HG03064 (cell line): ENCODE measurements at regions not wholly inside any gene's neighbourhood (a gene's known extent, or its start where the extent isn't known, plus 50 kb on each side); places are given as distances from the start of the nearest gene placed in this dataset.
"Not testable (repeated sequence)": the region's sequence is repeated elsewhere in the genome, so short reads cannot be mapped to it uniquely, and the experiment has no call there.

Source experiments
- ATAC-seq: cut with Tn5 transposase; IDR thresholded peaks from one replicate; pipeline ENCODE4 v1.9.1; 2021; ENCODE audit warnings: low read depth; ENCODE audit not compliant: unreplicated experiment

GRCh38 chr7:6937746-6938145, 111.7 kb upstream of the CCZ1B start:
- not testable (repeated sequence) for ATAC-seq

GRCh38 chr7:6938284-6938683, 112.2 kb upstream of the CCZ1B start:
- ATAC-seq: not testable (repeated sequence)

DNA sequence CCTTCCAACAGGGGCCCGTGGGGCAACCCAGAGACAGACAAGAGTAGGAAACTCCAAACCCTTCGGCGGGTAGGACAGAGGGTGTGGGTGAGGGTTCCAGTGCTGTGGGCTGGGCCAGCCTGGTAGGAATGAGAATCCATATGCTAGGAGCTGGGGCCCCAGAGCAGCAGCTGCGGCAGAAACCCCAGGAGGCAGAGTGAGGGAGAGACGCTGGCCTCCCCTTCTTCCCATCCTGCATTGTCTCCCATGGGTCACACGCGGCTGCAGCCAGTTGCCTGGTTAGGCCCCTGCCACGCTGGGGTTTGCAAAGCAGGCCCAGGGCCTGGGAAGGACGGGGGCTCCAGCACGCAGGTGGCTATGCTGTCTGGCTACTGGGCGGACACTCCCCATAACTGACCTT, 113.1 kb upstream of the CCZ1B start:
- ATAC-seq: not testable (repeated sequence)

DNA sequence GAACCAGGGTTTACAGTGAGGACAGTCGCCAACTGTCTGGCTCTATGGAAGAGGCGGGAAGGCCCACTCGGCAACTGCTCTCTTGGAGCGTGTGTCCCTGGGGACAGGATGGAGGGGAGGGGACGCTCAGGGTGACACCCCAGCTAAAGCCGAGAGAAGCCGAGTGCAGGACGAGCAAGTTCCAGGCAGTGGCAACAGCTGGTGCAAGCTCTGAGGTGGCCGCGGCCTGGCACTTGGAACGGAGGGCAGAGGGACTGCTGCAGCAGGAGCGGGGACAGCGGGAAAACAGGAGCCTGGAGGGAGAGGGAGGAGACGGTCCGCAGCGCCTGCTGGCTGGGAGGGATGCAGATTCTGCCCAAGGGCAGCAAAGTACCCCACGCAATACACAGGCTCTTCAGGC, 113.8 kb upstream of the CCZ1B start:
- not testable (repeated sequence) for ATAC-seq

- ATAC-seq: not testable (repeated sequence)
Measured at GRCh38 chr7:6946873-6947272, 120.8 kb upstream of the CCZ1B start.

GRCh38 chr7:6950231-6950630, 124.2 kb upstream of the CCZ1B start:
- not testable (repeated sequence) for ATAC-seq

GRCh38 chr7:6951553-6951952, 125.5 kb upstream of the CCZ1B start:
- not testable (repeated sequence) for ATAC-seq

DNA sequence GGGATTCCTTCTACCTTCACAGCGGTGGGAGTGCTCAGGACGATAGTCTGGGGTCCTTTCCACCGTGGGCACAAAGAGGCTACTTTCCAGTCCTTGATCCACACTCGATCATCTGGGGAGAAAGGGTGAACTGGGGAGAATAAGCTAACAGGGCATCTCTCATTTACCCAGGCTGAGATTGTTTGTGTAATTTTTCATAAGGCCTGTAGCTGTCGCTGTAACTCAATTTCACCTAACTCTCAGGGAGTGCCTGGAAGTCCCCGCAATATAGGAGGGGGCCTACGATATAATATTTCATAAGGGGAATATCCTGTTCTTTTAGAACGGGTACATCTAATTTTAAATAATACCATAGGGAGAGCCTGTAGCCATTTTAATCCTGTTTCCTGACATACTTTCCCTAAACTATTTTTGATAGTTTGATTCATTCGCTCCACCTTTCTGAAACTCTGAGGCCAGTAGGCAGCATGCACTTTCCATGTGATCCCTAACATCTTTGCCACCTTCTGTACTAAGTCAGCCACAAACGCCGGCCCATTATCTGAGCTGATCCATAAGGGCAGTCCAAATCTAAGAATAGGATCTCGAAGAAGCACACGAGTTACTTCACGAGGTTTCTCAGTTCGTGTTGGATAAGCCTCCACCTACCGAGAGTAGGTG, 127.2 kb upstream of the CCZ1B start:
- ATAC-seq: not testable (repeated sequence)

- ATAC-seq: not testable (repeated sequence)
Measured at GRCh38 chr7:6953798-6954181, 127.7 kb upstream of the CCZ1B start.

DNA sequence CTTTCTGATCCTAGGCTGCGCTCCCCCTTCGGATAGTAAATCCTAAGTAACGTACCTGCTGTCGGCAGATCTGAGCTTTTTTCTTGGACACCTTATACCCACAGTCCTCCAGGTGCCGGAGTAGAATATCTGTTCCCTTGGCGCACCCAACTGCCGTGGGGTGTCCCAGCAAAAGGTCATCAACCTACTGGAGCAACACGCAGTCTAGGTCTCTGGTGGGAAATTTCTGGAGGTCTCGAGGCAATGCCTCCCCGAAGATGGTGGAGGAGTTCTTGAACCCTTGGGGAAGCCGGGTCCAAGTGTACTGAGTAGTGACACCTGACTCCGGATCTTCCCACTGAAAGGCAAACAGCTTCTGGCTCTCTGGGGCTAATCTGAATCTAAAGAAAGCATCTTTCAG, 129.3 kb upstream of the CCZ1B start:
- not testable (repeated sequence) for ATAC-seq

DNA sequence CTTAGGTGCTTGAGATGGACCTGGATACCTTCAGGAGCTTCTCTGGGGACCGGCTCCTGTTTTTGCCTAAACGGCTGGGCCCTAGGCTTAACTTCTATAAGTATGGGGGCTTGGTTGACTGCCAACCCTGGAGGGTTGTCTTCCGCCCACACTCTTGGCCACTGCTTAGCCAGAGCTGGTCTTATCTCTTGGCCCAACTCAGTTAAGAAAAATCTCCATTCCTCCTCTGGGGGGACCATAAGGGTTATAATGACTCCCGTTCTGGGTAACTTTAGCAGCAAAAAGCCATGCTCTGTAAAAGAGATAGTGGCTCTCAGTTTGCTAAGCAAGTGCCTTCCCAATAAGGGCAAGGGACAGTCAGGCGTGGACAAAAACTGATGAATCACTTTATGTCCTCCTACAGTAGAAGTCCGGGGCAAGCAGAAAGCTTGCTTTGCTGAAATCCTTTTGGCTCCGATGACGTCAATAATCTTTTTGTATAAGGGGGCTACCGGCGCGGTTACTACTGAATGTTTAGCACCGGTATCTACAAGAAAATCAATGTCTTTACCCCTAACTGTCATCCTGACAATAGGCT, 130.0 kb upstream of the CCZ1B start:
- ATAC-seq: not testable (repeated sequence)

- ATAC-seq: not testable (repeated sequence)
Measured at GRCh38 chr7:6958371-6958770, 132.3 kb upstream of the CCZ1B start.

GRCh38 chr7:6959942-6960341, 133.9 kb upstream of the CCZ1B start:
- ATAC-seq: not testable (repeated sequence)

GRCh38 chr7:6962871-6963270, 136.8 kb upstream of the CCZ1B start:
- ATAC-seq: not testable (repeated sequence)

DNA sequence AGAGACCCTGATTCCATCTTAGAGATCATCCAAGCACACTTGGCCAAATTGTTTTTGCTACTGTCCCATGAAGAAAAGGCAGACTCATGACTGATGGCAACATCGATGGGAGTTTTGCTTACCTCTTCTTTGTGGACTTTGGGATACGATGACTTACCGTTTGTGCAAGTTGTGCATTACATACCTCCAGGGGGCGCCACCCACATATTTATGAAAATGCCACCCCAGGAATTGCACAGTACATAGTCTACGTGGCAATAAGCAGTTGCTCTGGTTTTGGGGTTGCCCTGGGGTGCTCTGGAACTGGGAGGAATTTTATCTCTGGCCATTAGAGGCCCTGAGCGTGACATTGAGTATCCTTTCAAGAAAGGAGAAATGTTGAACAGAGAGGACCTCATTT, 139.0 kb upstream of the CCZ1B start:
- ATAC-seq: not testable (repeated sequence)

- not testable (repeated sequence) for ATAC-seq
Measured at GRCh38 chr7:6970180-6970579, 144.1 kb upstream of the CCZ1B start.

DNA sequence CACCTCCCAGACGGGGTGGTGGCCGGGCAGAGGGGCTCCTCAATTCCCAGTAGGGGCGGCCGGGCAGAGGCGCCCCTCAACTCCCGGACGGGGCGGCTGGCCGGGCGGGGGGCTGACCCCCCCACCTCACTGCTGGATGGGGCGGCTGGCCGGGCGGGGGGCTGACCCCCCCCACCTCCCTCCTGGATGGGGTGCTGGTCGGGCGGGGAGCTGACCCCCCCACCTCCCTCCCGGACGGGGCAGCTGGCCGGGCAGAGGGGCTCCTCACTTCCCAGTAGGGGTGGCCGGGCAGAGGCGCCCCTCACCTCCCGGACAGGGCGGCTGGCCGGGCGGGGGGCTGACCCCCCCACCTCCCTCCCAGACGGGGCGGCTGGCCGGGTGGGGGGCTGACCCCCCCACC, 148.8 kb upstream of the CCZ1B start:
- not testable (repeated sequence) for ATAC-seq

GRCh38 chr7:6975346-6975745, 149.3 kb upstream of the CCZ1B start:
- not testable (repeated sequence) for ATAC-seq

DNA sequence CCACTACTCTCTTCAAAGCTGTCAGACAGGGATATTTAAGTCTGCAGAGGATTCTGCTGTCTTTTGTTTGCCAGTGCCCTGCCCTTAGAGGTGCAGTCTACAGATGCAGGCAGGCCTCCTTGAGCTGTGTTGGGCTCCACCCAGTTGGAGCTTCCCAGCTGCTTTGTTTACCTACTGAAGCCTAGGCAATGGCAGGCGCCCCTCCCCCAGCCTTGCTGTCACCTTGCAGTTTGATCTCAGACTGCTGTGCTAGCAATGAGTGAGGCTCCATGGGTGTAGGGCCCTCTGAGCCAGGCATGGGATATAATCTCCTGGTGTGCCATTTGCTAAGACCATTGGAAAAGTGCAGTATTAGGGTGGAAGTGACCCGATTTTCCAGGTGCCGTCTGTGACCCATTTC, 151.3 kb upstream of the CCZ1B start:
- ATAC-seq: not testable (repeated sequence)

DNA sequence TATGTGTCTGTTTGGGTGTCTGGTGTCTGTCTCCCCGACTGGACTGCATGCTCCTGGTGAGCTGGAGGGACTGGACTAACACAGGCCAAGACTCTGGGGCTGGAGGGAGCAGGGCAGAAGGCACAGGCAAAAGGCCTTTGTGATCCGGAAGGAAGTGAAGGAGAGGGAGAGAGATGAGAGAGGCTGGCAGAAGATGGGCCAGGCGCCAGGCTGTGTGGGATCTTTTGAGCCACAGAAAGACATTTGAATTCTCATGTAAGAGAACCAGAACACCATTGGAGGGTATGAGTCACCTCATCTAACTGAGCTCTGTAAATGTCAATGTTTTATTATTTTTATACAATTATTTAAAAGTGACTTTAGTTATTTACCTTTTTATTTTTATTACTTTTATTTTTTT, 152.3 kb upstream of the CCZ1B start:
- not testable (repeated sequence) for ATAC-seq

DNA sequence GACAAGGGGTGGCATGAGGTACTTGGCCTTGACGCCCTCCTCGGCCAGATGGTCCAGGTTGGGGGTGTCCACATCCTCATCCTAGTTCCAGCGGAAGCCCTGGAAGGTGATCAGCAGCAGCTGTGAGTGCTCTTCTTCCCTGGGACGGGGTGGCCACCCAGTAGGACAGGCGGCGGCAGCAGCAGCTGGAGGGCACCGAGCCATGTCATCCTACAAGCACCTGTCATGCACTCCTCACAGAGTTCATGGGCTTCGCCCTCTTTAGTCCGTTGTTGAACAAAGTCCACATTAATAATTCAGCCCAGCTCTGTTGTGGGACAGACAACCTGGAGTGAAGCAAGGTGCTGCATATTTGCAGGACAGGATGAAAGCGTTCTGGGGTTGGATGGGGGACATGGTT, 153.4 kb upstream of the CCZ1B start:
- ATAC-seq: not testable (repeated sequence)

- ATAC-seq: not testable (repeated sequence)
Measured at GRCh38 chr7:6982375-6982774, 156.3 kb upstream of the CCZ1B start.
